NB4 (cell line): ENCODE measurements at regions not wholly inside any gene's neighbourhood (a gene's known extent, or its start where the extent isn't known, plus 50 kb on each side); places are given as distances from the start of the nearest gene placed in this dataset.

Experiments used
- DNase-seq: peaks from one replicate; pipeline ENCODE4 v3.0.0; 2010; ENCODE audit warnings: low read depth
- H3K4me3 ChIP-seq: one replicate; pipeline ENCODE4 v1.5.1; 2011; ENCODE audit warnings: mild to moderate bottlenecking, low read depth, low read length, moderate library complexity
- MYC ChIP-seq: IDR thresholded peaks from 2 replicates; pipeline ENCODE4 v1.6.1; 2011; ENCODE audit warnings: low read depth, low read length
- POLR2A ChIP-seq: IDR thresholded peaks from 2 replicates; pipeline ENCODE4 v1.6.1; 2011; ENCODE audit warnings: mild to moderate bottlenecking; ENCODE audit not compliant: insufficient read length; ENCODE audit errors: extremely low read depth
- TF ChIP-seq, protein P1 (sequence below): IDR thresholded peaks from one replicate; pipeline ENCODE4 v1.5.1; 2012; ENCODE audit warnings: low read depth, low read length
- TF ChIP-seq, protein P2 (sequence below): IDR thresholded peaks from 2 replicates; pipeline ENCODE4 v1.6.1; 2011; ENCODE audit warnings: low read depth, low read length

DNA sequence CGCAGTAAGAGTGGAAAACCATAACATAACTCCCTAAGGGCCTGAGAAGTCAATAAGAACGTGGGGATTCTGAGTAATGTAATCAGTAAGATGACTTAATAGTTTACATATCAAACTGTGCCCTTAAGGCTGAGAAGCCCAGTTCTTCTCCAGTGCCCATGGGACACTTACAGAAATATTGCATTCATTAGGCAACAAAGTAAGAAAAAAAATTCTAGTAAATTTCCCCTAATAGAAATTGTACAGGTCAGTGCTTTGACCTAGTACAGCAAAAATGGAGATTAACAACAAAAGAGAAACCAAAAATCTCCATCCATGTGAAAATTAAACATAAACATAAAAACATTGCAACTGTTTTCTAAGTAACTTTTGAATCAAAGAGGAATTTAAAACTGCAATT is 139.8 kb upstream of the HS6ST1 start:
- H3K4me3 ChIP-seq, result no peak overlapping the region
- peak; percentile 42 for DNase-seq
- TF ChIP-seq POLR2A, result no peak
- TF ChIP-seq, protein P1, sequence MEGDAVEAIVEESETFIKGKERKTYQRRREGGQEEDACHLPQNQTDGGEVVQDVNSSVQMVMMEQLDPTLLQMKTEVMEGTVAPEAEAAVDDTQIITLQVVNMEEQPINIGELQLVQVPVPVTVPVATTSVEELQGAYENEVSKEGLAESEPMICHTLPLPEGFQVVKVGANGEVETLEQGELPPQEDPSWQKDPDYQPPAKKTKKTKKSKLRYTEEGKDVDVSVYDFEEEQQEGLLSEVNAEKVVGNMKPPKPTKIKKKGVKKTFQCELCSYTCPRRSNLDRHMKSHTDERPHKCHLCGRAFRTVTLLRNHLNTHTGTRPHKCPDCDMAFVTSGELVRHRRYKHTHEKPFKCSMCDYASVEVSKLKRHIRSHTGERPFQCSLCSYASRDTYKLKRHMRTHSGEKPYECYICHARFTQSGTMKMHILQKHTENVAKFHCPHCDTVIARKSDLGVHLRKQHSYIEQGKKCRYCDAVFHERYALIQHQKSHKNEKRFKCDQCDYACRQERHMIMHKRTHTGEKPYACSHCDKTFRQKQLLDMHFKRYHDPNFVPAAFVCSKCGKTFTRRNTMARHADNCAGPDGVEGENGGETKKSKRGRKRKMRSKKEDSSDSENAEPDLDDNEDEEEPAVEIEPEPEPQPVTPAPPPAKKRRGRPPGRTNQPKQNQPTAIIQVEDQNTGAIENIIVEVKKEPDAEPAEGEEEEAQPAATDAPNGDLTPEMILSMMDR, result no peak
- TF ChIP-seq, protein P2, sequence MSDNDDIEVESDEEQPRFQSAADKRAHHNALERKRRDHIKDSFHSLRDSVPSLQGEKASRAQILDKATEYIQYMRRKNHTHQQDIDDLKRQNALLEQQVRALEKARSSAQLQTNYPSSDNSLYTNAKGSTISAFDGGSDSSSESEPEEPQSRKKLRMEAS, result no peak

DNA sequence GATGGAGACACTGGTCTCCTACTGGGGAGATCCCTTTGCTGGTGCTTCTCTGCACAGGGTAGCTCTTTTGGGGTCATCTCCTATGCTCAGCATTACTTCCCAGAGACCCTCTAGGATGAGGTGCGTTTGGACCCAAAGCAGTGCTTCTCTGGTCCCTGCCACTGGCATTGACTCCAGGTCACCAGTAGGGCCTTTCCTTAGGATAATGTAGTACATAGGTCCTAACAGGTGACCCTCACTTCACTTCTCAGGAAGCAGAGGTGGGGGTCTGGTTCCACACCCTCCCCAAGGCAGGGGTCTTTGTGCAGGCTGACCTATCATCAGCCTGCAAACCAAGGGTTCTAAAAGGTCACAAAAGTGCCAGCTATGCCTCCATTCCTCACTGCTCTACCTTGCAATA is 145.8 kb upstream of the HS6ST1 start:
- TF ChIP-seq, protein P1, result no peak
- TF ChIP-seq, protein P2, result no peak
- TF ChIP-seq MYC, result no peak
- TF ChIP-seq POLR2A, result no peak
- H3K4me3 ChIP-seq, result no peak overlapping the region
- no peak for DNase-seq

DNA sequence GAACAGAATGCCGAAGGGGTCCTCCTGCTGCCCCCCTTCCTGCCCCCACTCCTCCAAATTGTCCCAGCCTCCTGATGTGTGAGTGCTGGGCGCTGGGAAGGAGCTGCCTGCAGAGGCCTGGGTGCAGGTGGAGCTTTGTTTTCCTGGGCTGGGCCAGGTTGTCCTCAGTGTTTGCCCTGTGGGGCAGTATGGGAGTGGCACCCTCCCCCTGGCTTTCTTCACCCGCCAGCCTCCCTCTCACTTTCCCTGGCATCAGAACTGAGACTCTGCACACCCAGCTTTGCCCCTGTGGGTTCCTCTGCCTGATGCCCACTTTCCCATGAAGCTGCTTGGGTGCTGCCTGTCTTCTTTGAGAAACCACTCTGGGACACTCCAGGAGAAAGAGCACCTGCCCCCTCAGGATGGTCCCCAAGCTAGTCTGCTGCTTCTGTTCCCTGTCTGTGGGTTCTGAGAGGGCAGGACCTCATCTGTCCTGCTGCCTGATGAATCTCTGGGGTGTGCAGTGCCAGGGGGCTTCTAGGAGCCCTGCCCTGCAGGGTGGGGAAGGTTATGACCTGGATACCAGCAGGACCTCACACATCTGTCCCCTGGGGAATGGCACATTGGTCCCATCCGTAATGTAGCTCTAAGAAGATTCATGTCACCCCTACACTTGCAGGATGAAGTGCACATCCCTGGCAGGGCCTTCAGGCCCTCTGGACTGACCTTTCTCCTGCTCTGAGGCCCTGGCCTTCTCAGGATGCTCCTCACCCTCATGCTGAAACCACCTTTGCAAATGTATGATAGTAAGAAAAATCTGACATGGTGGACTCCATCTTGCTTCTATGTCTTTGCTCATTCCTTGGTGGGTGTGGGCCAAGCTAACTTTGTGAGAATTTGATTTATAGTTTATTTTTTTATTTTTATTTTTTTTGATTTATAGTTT is 146.8 kb upstream of the HS6ST1 start:
- H3K4me3 ChIP-seq, result no peak overlapping the region
- DNase-seq, result no peak
- TF ChIP-seq, protein P2, result no peak
- no peak for TF ChIP-seq MYC
- TF ChIP-seq POLR2A, result no peak
- TF ChIP-seq, protein P1, result no peak

DNA sequence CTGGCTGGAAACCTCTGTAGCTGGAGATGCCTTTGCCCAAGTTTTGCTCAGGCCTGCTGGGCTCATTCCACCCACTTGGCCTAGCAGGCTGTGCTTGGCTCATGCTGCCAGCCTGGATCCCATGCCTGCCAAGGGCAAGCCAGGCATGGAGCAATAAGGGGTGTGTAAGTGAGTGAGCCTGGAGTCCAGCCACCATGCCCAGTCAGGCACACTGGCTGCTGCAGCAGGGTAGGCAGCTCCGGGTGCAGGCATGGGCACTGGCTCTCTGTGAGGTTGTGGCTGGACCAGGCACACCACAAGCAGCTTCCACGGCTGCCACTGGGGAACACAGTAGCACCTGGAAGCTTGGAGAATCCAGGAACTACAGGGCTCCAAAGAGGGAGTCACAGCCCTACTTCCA is 147.7 kb upstream of the HS6ST1 start:
- no peak for DNase-seq
- no peak for TF ChIP-seq MYC
- TF ChIP-seq, protein P2, result no peak
- TF ChIP-seq, protein P1, result no peak
- no peak for TF ChIP-seq POLR2A
- no peak overlapping the region for H3K4me3 ChIP-seq

DNA sequence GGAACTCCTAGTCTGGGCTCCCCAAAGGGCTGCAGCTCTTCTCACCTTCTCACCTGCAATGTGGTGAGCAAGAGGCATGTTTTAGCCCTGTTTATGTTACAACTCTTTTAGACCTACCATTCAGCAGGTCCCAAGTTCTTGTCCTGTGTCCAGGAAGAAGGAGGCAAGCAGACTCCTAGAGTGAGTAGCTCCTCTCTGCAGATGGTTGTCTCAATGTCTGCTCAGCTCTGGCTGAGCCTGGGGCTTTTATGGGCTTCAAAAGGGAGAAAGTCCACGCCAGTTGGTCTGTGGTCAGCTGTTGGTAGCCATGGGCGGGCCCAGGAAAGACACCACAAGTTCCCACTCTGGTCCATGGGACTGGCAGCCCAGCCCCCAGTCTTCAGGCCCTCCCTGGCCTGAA is 148.1 kb upstream of the HS6ST1 start:
- DNase-seq, result no peak
- TF ChIP-seq, protein P1, result no peak
- no peak for TF ChIP-seq POLR2A
- TF ChIP-seq, protein P2, result no peak
- H3K4me3 ChIP-seq, result no peak overlapping the region
